H1 (cell line): ENCODE measurements at regions not wholly inside any gene's neighbourhood (a gene's known extent, or its start where the extent isn't known, plus 50 kb on each side); places are given as distances from the start of the nearest gene placed in this dataset.

Experiments used
- CTCF ChIA-PET: fragments of 300-600 bp; sonication (Branson Sonifier 250); formaldehyde crosslinking; loops from one replicate; lab custom pipeline; 2021; ENCODE audit not compliant: partially characterized antibody; lab: Charles Lee
- POLR2A ChIA-PET: fragments of 300-600 bp; sonication (Branson Sonifier 250); formaldehyde crosslinking; loops from one replicate; lab custom pipeline; 2021; ENCODE audit warnings: inconsistent platforms; ENCODE audit not compliant: partially characterized antibody; lab: Charles Lee
- DNase-seq, 2 experiments: peaks; one replicate each; pipeline versions ENCODE4 v3.0.0 to v3.0.0-alpha.2; 2010 to 2022; ENCODE audit warnings: low spot score in 2 of 2, low read depth in 1 of 2, mixed read lengths in 1 of 2
- FAIRE-seq: peaks from 2 replicates; lab custom pipeline; 2011; peaks lifted over from hg19 to GRCh38; lab: Jason Lieb, UNC
- H2AFZ ChIP-seq: 2 replicates; pipeline ENCODE4 v1.8.1; 2012; ENCODE audit warnings: low read length, inconsistent platforms
- H2AK5ac ChIP-seq: 2 replicates; pipeline ENCODE4 v1.6.1; 2013; ENCODE audit warnings: low read depth, low read length
- H2BK120ac ChIP-seq: replicated peaks from 2 replicates; pipeline ENCODE3; 2013; ENCODE audit warnings: low read depth, low read length, inconsistent platforms
- H2BK12ac ChIP-seq: 2 replicates; pipeline ENCODE4 v1.6.1; 2013; ENCODE audit warnings: low read depth, low read length
- H2BK15ac ChIP-seq: 2 replicates; pipeline ENCODE4 v1.6.1; 2013; ENCODE audit warnings: low read length
- H2BK20ac ChIP-seq: 2 replicates; pipeline ENCODE4 v1.6.1; 2013; ENCODE audit warnings: low read length
- H2BK5ac ChIP-seq: 2 replicates; pipeline ENCODE4 v1.6.1; 2013; ENCODE audit warnings: low read depth, low read length
- H3K14ac ChIP-seq: 2 replicates; pipeline ENCODE4 v1.6.1; 2013; ENCODE audit warnings: inconsistent platforms; ENCODE audit not compliant: insufficient read length
- H3K18ac ChIP-seq: 2 replicates; pipeline ENCODE4 v1.6.1; 2013; ENCODE audit warnings: low read length; ENCODE audit errors: extremely low read depth
- H3K23ac ChIP-seq: 2 replicates; pipeline ENCODE4 v1.6.1; 2013; ENCODE audit warnings: inconsistent platforms; ENCODE audit not compliant: insufficient read length
- H3K23me2 ChIP-seq: 2 replicates; pipeline ENCODE4 v1.6.1; 2013; ENCODE audit warnings: low read depth, low read length
- H3K27ac ChIP-seq: 2 replicates; pipeline ENCODE4 v1.6.1; 2011; ENCODE audit warnings: low read depth, low read length, inconsistent platforms
- H3K27me3 ChIP-seq, 4 experiments: replicated peaks in 1 of 4; 1 replicate in 1 of 4; 2 replicates in 3 of 4; pipeline versions ENCODE4 v1.6.1 to v1.8.1; 2011 to 2013; ENCODE audit warnings: low read length in 3 of 4, mild to moderate bottlenecking in 3 of 4, inconsistent platforms in 2 of 4, mixed read lengths in 2 of 4, moderate library complexity in 1 of 4; ENCODE audit not compliant: control insufficient read depth in 3 of 4, insufficient read depth in 3 of 4; ENCODE audit errors: extremely low read depth in 1 of 4
- H3K36me3 ChIP-seq, 4 experiments: 2 replicates each; pipeline versions ENCODE4 v1.6.1 to v1.8.1; 2011 to 2013; ENCODE audit warnings: mild to moderate bottlenecking in 4 of 4, low read length in 3 of 4, moderate library complexity in 2 of 4, control low read depth in 1 of 4, inconsistent platforms in 1 of 4; ENCODE audit not compliant: insufficient read depth in 4 of 4, control insufficient read depth in 2 of 4
- H3K4ac ChIP-seq: replicated peaks from 2 replicates; pipeline ENCODE3; 2013; ENCODE audit warnings: low read length, low read depth, mixed read lengths, inconsistent platforms; ENCODE audit not compliant: insufficient read length
- H3K4me1 ChIP-seq, 4 experiments: replicated peaks in 1 of 4; 1 replicate in 1 of 4; 2 replicates in 3 of 4; pipeline versions ENCODE4 v1.6.1 to v1.8.1; 2011 to 2013; ENCODE audit warnings: low read length in 3 of 4, inconsistent platforms in 2 of 4, mixed read lengths in 1 of 4; ENCODE audit not compliant: insufficient read depth in 4 of 4, control insufficient read depth in 3 of 4
- H3K4me2 ChIP-seq, 2 experiments: 2 replicates each; pipeline versions ENCODE4 v1.6.1 to v1.8.1; 2011 to 2013; ENCODE audit warnings: low read depth in 2 of 2, low read length in 2 of 2, control low read depth in 1 of 2, inconsistent platforms in 1 of 2, mild to moderate bottlenecking in 1 of 2; ENCODE audit not compliant: insufficient read depth in 1 of 2
- H3K4me3 ChIP-seq, 4 experiments: fragments of 200-600, 300-600 bp in 1 of 4; sonication (generic), shearing (Covaris generic), sonication (Bioruptor Twin) in 1 of 4; 2 replicates each; pipeline versions ENCODE4 v1.5.1 to v1.8.1; 2011 to 2016; ENCODE audit warnings: low read length in 4 of 4, low read depth in 3 of 4, control low read depth in 2 of 4, inconsistent platforms in 2 of 4, mild to moderate bottlenecking in 2 of 4, mixed read lengths in 1 of 4, moderate library complexity in 1 of 4; ENCODE audit not compliant: insufficient read depth in 2 of 4; ENCODE audit errors: extremely low read depth in 1 of 4
- H3K56ac ChIP-seq: replicated peaks from 2 replicates; pipeline ENCODE3; 2013; ENCODE audit warnings: low read depth, mild to moderate bottlenecking, mixed read lengths, low read length, inconsistent platforms; ENCODE audit not compliant: insufficient read length
- H3K79me1 ChIP-seq: 2 replicates; pipeline ENCODE4 v1.6.1; 2013; ENCODE audit warnings: low read depth, low read length, control low read depth
- H3K79me2 ChIP-seq, 2 experiments: 2 replicates each; pipeline versions ENCODE4 v1.6.1 to v1.8.1; 2012 to 2013; ENCODE audit warnings: low read length in 2 of 2, mild to moderate bottlenecking in 2 of 2, inconsistent platforms in 1 of 2; ENCODE audit not compliant: insufficient read depth in 2 of 2, control insufficient read depth in 1 of 2
- H3K9ac ChIP-seq, 4 experiments: replicated peaks in 1 of 4; 1 replicate in 1 of 4; 2 replicates in 3 of 4; pipeline versions ENCODE4 v1.6.1 to v1.8.1; 2011 to 2013; ENCODE audit warnings: low read depth in 3 of 4, low read length in 3 of 4, control low read depth in 2 of 4, mild to moderate bottlenecking in 2 of 4, moderate library complexity in 2 of 4, inconsistent platforms in 1 of 4; ENCODE audit errors: extremely low read depth in 1 of 4
- H3K9me3 ChIP-seq, 2 experiments: 2 replicates each; pipeline versions ENCODE4 v1.6.1 to v1.8.1; 2012 to 2013; ENCODE audit warnings: mild to moderate bottlenecking in 2 of 2, moderate library complexity in 2 of 2, control low read depth in 1 of 2, inconsistent platforms in 1 of 2, low read depth in 1 of 2, low read length in 1 of 2, mixed read lengths in 1 of 2; ENCODE audit not compliant: insufficient read depth in 2 of 2
- H4K20me1 ChIP-seq, 2 experiments: replicated peaks in 1 of 2; 2 replicates each; pipeline versions ENCODE3 to v1.8.1; 2011 to 2013; ENCODE audit warnings: inconsistent platforms in 2 of 2, low read length in 2 of 2, mild to moderate bottlenecking in 1 of 2; ENCODE audit not compliant: insufficient read depth in 2 of 2, control insufficient read depth in 1 of 2
- H4K5ac ChIP-seq: 2 replicates; pipeline ENCODE4 v1.6.1; 2013; ENCODE audit warnings: low read length, low read depth, mixed read lengths, inconsistent platforms; ENCODE audit not compliant: insufficient read length
- H4K8ac ChIP-seq: 2 replicates; pipeline ENCODE4 v1.8.0; 2013; ENCODE audit warnings: mild to moderate bottlenecking, moderate library complexity, low read length, inconsistent platforms; ENCODE audit not compliant: insufficient read depth; ENCODE audit errors: extremely low read depth
- H4K91ac ChIP-seq: replicated peaks from 2 replicates; pipeline ENCODE3; 2013; ENCODE audit warnings: low read length, mixed read lengths, inconsistent platforms; ENCODE audit not compliant: insufficient read length
- CHD2 ChIP-seq: IDR thresholded peaks from 2 replicates; pipeline ENCODE4 v1.6.1; 2012; ENCODE audit warnings: low read length, improper control_type of control experiment
- CTBP2 ChIP-seq: IDR thresholded peaks from 2 replicates; pipeline ENCODE4 v1.7.0; 2011; ENCODE audit warnings: borderline replicate concordance, mild to moderate bottlenecking, moderate library complexity, mixed read lengths, low read length; ENCODE audit not compliant: insufficient read depth, insufficient read length
- JUND ChIP-seq: IDR thresholded peaks from 2 replicates; pipeline ENCODE4 v1.6.1; 2011; ENCODE audit warnings: mild to moderate bottlenecking, improper control_type of control experiment, low read length
- KDM1A ChIP-seq: fragments of 200-600, 300-600 bp; sonication (generic); IDR thresholded peaks from 2 replicates; pipeline ENCODE4 v1.7.1; 2016; ENCODE audit warnings: mild to moderate bottlenecking, low read length, borderline replicate concordance
- PHF8 ChIP-seq: fragments of 200-600 bp; sonication (generic); conservative IDR thresholded peaks from 2 replicates; pipeline ENCODE4 v1.7.1; 2012; ENCODE audit warnings: low read depth, mild to moderate bottlenecking, inconsistent platforms, low read length, moderate library complexity
- POLR2AphosphoS5 ChIP-seq: IDR thresholded peaks from 2 replicates; pipeline ENCODE4 v1.6.1; 2011; ENCODE audit warnings: low read depth, low read length
- RBBP5 ChIP-seq: IDR thresholded peaks from 2 replicates; pipeline ENCODE4 v1.7.1; 2012; ENCODE audit warnings: low read depth, mild to moderate bottlenecking, inconsistent platforms, low read length, moderate library complexity, borderline replicate concordance
- RFX5 ChIP-seq: IDR thresholded peaks from 2 replicates; pipeline ENCODE4 v1.6.1; 2011; ENCODE audit warnings: low read depth, low read length, improper control_type of control experiment, borderline replicate concordance
- RNF2 ChIP-seq: fragments of 200-900, 300-1000 bp; sonication (generic); IDR thresholded peaks from 2 replicates; pipeline ENCODE4 v1.7.1; 2016; ENCODE audit warnings: borderline replicate concordance, low read depth, mild to moderate bottlenecking, antibody characterized with exemption, low read length; ENCODE audit not compliant: poor library complexity, severe bottlenecking; ENCODE audit errors: missing control alignments
- RXRA ChIP-seq: IDR thresholded peaks from 2 replicates; pipeline ENCODE4 v1.6.1; 2011; ENCODE audit warnings: low read depth, mild to moderate bottlenecking, low read length, moderate library complexity; ENCODE audit not compliant: insufficient read depth
- SP1 ChIP-seq: IDR thresholded peaks from 2 replicates; pipeline ENCODE4 v1.6.1; 2011; ENCODE audit warnings: low read depth, low read length
- SUZ12 ChIP-seq: fragments of 200-600 bp; sonication (generic); IDR thresholded peaks from 2 replicates; pipeline ENCODE4 v1.6.1; 2012; ENCODE audit warnings: mild to moderate bottlenecking, inconsistent platforms, low read length, moderate library complexity, mixed read lengths
- WGBS, 2 experiments: shearing (Covaris generic) in 1 of 2; methylation state at CpG; one replicate each; pipeline versions ENCODE4 v1.1.6 to v1.1.7; 2013 to 2015; ENCODE audit warnings: low lambda C conversion rate in 2 of 2, mixed read lengths in 2 of 2, inconsistent platforms in 1 of 2, low coverage in 1 of 2, missing lambda C conversion rate in 1 of 2; ENCODE audit not compliant: insufficient replicate concordance in 2 of 2, insufficient coverage in 1 of 2, insufficient read length in 1 of 2; ENCODE audit errors: extremely low coverage in 1 of 2, missing lambda C conversion rate in 1 of 2; 5-methylcytosine and 5-hydroxymethylcytosine counted together
- TF ChIP-seq, protein P1 (sequence below): IDR thresholded peaks from 2 replicates; pipeline ENCODE4 v1.6.1; 2012; ENCODE audit warnings: low read length, inconsistent platforms

DNA sequence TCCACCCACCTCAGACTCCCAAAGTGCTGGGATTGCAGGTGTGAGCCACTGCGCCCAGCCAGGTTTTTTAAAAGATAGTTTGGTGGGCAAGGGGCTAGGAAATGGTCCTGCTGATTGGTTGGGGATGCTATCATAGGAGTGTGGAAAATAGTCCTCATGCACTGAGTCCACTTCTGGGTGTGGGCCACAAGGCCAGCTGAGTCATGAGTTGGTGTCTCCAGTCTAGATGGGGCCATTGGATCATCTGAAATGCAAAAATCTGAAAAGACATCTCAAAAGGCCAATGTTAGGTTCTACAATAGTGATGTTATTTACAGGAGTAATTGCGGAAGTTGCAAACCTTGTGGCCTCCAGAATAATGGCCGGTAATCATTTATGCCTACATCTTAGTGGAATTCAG lies 221.1 kb downstream of the ZNF674 start:
- Histone ChIP-seq H3K14ac (no peak overlapping the region), H3K9ac (no peak overlapping the region), H3K18ac (no peak overlapping the region), H3K79me2 (no peaks in the 10 kb centered on the region), H3K4me2 (no peak overlapping the region), H3K23ac (no peak overlapping the region), H4K8ac (no peak overlapping the region), H4K5ac (no peak overlapping the region), H2BK12ac (no peak overlapping the region), H2BK5ac (no peak overlapping the region), H2BK20ac (no peak overlapping the region), H3K27me3 (no peaks in the 10 kb centered on the region), H3K79me1 (no peaks in the 10 kb centered on the region), H3K36me3 (no peaks in the 10 kb centered on the region; a peak in 1 of 8 replicates), H3K9me3 (no peaks in the 10 kb centered on the region), H3K4me3 (no peak overlapping the region), H2BK120ac (no peak overlapping the region), H2AFZ (no peak overlapping the region), H2AK5ac (no peak overlapping the region), H3K56ac (no peak overlapping the region), H4K20me1 (no peaks in the 10 kb centered on the region), H3K23me2 (no peaks in the 10 kb centered on the region), H4K91ac (no peak overlapping the region), H2BK15ac (peak overlapping the region; percentile 29; the same call in 1 of the 2 replicates), H3K4me1 (peaks cover 5 to 18% (median 9%) of the 10 kb centered on the region in 4 experiments; a peak in 6 of 7 replicates), H3K4ac (no peak overlapping the region), H3K27ac (no peak overlapping the region)
- DNase-seq (no peak), FAIRE-seq (no peak)
- ChIA-PET POLR2A (no interaction called here), CTCF (no interaction called here)
- WGBS, 2 experiments, result 84% methylated on average over 3 of the region's 3 CpGs; no CpG with 5 or more reads in 1 of the 2 experiments
- TF ChIP-seq CTBP2, result no peak
- TF ChIP-seq RNF2, result no peak
- TF ChIP-seq, protein P1, sequence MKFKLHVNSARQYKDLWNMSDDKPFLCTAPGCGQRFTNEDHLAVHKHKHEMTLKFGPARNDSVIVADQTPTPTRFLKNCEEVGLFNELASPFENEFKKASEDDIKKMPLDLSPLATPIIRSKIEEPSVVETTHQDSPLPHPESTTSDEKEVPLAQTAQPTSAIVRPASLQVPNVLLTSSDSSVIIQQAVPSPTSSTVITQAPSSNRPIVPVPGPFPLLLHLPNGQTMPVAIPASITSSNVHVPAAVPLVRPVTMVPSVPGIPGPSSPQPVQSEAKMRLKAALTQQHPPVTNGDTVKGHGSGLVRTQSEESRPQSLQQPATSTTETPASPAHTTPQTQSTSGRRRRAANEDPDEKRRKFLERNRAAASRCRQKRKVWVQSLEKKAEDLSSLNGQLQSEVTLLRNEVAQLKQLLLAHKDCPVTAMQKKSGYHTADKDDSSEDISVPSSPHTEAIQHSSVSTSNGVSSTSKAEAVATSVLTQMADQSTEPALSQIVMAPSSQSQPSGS, result no peak
- TF ChIP-seq PHF8, result no peak
- no peak for TF ChIP-seq CHD2
- TF ChIP-seq RBBP5, result no peak
- no peak for TF ChIP-seq JUND
- no peak for TF ChIP-seq RXRA
- TF ChIP-seq SP1, result no peak
- TF ChIP-seq SUZ12, result no peak
- TF ChIP-seq KDM1A, result no peak
- TF ChIP-seq POLR2AphosphoS5, result no peak
- TF ChIP-seq RFX5, result no peak
